A549 (cell line): ENCODE measurements at regions not wholly inside any gene's neighbourhood (a gene's known extent, or its start where the extent isn't known, plus 50 kb on each side); places are given as distances from the start of the nearest gene placed in this dataset.

Experiments
- ATOH8 ChIP-seq: fragments of 250-450 bp; sonication (Bioruptor Pico); IDR thresholded peaks from 2 replicates; pipeline ENCODE4 v1.5.0; 2020; ENCODE audit warnings: low read depth, mild to moderate bottlenecking, moderate library complexity
- BHLHE40 ChIP-seq: IDR thresholded peaks from 2 replicates; pipeline ENCODE4 v1.6.1; 2012; ENCODE audit warnings: low read depth, low read length, inconsistent platforms
- JUNB ChIP-seq: fragments of >200 bp; sonication (Bioruptor Twin); formaldehyde crosslinking; IDR thresholded peaks from 2 replicates; pipeline ENCODE4 v1.6.1; 2016
- MAFK ChIP-seq: fragments of 450-650 bp; IDR thresholded peaks from 2 replicates; pipeline ENCODE4 v1.6.1; 2014; ENCODE audit not compliant: partially characterized antibody
- POLR2A ChIP-seq: IDR thresholded peaks from 2 replicates; pipeline ENCODE4 v1.6.1; 2012; ENCODE audit warnings: mild to moderate bottlenecking, low read length
- RCOR1 ChIP-seq: fragments of 150-350 bp; IDR thresholded peaks from 2 replicates; pipeline ENCODE4 v1.6.1; 2014; ENCODE audit warnings: antibody characterized with exemption, low read length, low read depth
- REST ChIP-seq: fragments of 200-600 bp; sonication (generic); IDR thresholded peaks from 2 replicates; pipeline ENCODE4 v1.6.1; 2016; ENCODE audit warnings: antibody characterized with exemption, mild to moderate bottlenecking, moderate library complexity
- TF ChIP-seq, protein P1 (sequence below): fragments of >200 bp; sonication (Bioruptor Twin); formaldehyde crosslinking; IDR thresholded peaks from 3 replicates; pipeline ENCODE4 v1.5.1; 2016
- TF ChIP-seq, protein P2 (sequence below): IDR thresholded peaks from 2 replicates; pipeline ENCODE4 v1.6.1; 2012

- no peak for TF ChIP-seq ATOH8 (CRISPR knock-in tag)
- TF ChIP-seq, protein P1, sequence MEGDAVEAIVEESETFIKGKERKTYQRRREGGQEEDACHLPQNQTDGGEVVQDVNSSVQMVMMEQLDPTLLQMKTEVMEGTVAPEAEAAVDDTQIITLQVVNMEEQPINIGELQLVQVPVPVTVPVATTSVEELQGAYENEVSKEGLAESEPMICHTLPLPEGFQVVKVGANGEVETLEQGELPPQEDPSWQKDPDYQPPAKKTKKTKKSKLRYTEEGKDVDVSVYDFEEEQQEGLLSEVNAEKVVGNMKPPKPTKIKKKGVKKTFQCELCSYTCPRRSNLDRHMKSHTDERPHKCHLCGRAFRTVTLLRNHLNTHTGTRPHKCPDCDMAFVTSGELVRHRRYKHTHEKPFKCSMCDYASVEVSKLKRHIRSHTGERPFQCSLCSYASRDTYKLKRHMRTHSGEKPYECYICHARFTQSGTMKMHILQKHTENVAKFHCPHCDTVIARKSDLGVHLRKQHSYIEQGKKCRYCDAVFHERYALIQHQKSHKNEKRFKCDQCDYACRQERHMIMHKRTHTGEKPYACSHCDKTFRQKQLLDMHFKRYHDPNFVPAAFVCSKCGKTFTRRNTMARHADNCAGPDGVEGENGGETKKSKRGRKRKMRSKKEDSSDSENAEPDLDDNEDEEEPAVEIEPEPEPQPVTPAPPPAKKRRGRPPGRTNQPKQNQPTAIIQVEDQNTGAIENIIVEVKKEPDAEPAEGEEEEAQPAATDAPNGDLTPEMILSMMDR: no peak
- TF ChIP-seq, protein P2, sequence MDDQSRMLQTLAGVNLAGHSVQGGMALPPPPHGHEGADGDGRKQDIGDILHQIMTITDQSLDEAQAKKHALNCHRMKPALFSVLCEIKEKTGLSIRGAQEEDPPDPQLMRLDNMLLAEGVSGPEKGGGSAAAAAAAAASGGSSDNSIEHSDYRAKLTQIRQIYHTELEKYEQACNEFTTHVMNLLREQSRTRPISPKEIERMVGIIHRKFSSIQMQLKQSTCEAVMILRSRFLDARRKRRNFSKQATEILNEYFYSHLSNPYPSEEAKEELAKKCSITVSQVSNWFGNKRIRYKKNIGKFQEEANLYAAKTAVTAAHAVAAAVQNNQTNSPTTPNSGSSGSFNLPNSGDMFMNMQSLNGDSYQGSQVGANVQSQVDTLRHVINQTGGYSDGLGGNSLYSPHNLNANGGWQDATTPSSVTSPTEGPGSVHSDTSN: no peak
- no peak for TF ChIP-seq JUNB
- no peak for TF ChIP-seq REST
- no peak for TF ChIP-seq POLR2A
- TF ChIP-seq RCOR1: no peak
- peak; percentile 67 for TF ChIP-seq MAFK
- no peak for TF ChIP-seq BHLHE40
These were observed 465.4 kb upstream of the GRID2 start for GRCh38 chr4:91838181-91838861.
